Panc1 (cell line): ENCODE measurements at regions not wholly inside any gene's neighbourhood (a gene's known extent, or its start where the extent isn't known, plus 50 kb on each side); places are given as distances from the start of the nearest gene placed in this dataset.

Experiments
- ATAC-seq: fragments of 200-7000 bp; cut with Tn5 transposase; 2 replicates; pipeline ENCODE4 v1.9.1; 2020; ENCODE audit warnings: mild to moderate bottlenecking, moderate library complexity
- BruUV-seq: library from RNA; stranded (reverse); fragments of 400-500 nt; replicated peaks from 2 replicates; lab custom pipeline; 2021; lab: Mats Ljungman, UMichigan
- CTCF ChIA-PET: fragments of 300-600 bp; sonication (Branson Sonifier 250); formaldehyde crosslinking; loops from one replicate; lab custom pipeline; 2022; ENCODE audit warnings: antibody characterized with exemption; lab: Charles Lee
- POLR2A ChIA-PET: fragments of 300-600 bp; sonication (Branson Sonifier 250); formaldehyde crosslinking; loops from one replicate; lab custom pipeline; 2022; ENCODE audit warnings: antibody characterized with exemption; lab: Charles Lee
- DNase-seq: peaks from one replicate; pipeline ENCODE4 v3.0.0-alpha.2; 2010; ENCODE audit warnings: low read depth, low spot score
- H3K27ac ChIP-seq: 2 replicates; pipeline ENCODE4 v1.5.1; 2011; ENCODE audit warnings: mild to moderate bottlenecking, low read length, inconsistent platforms
- H3K27me3 ChIP-seq: fragments of 200-500 bp; sonication (Bioruptor generic); 2 replicates; pipeline ENCODE4 v1.6.0; 2014; ENCODE audit warnings: low read length, inconsistent platforms; ENCODE audit not compliant: control insufficient read depth, insufficient read depth
- H3K36me3 ChIP-seq: fragments of 200-500 bp; sonication (Bioruptor generic); 2 replicates; pipeline ENCODE4 v1.5.1; 2014; ENCODE audit warnings: inconsistent platforms, mild to moderate bottlenecking, low read length, moderate library complexity; ENCODE audit not compliant: control insufficient read depth, insufficient read depth
- H3K4me1 ChIP-seq: 2 replicates; pipeline ENCODE4 v1.5.1; 2011; ENCODE audit warnings: inconsistent platforms, mild to moderate bottlenecking, low read length, moderate library complexity; ENCODE audit not compliant: control insufficient read depth, insufficient read depth
- H3K4me3 ChIP-seq, 2 experiments: 2 replicates each; pipeline ENCODE4 v1.5.1; 2011 to 2012; ENCODE audit warnings: low read depth in 2 of 2, low read length in 2 of 2, mild to moderate bottlenecking in 2 of 2, inconsistent platforms in 1 of 2, moderate library complexity in 1 of 2
- H3K9me3 ChIP-seq: fragments of 200-500 bp; sonication (Bioruptor generic); 2 replicates; pipeline ENCODE4 v1.5.1; 2014; ENCODE audit warnings: low read depth, mild to moderate bottlenecking, inconsistent platforms, low read length, moderate library complexity; ENCODE audit not compliant: control insufficient read depth, insufficient read depth
- CTCF ChIP-seq: fragments of 450-650 bp; IDR thresholded peaks from 2 replicates; pipeline ENCODE4 v1.5.1; 2017; ENCODE audit warnings: mild to moderate bottlenecking
- POLR2AphosphoS5 ChIP-seq: IDR thresholded peaks from 2 replicates; pipeline ENCODE4 v1.6.1; 2012; ENCODE audit warnings: mild to moderate bottlenecking, low read depth, low read length, moderate library complexity
- REST ChIP-seq, 2 experiments: IDR thresholded peaks; 2 replicates each; pipeline ENCODE4 v1.6.1; 2011 to 2012; ENCODE audit warnings: low read depth in 2 of 2, control low read depth in 1 of 2, low read length in 1 of 2, mild to moderate bottlenecking in 1 of 2, moderate library complexity in 1 of 2; ENCODE audit not compliant: insufficient read depth in 1 of 2
- SIN3A ChIP-seq: IDR thresholded peaks from 2 replicates; pipeline ENCODE4 v1.6.1; 2012; ENCODE audit warnings: low read depth, mild to moderate bottlenecking, low read length, moderate library complexity, borderline replicate concordance; ENCODE audit not compliant: insufficient read depth
- TCF7L2 ChIP-seq: IDR thresholded peaks from 2 replicates; pipeline ENCODE4 v1.6.1; 2011; ENCODE audit warnings: mild to moderate bottlenecking, low read depth, low read length, inconsistent platforms
- in situ Hi-C: cut with HindIII; loops from 2 replicates; pipeline ENCODE4 v1.10.0; 2016; ENCODE audit warnings: low sequenced_read_pairs, low pct_unique_long_range_greater_than_20kb
- intact Hi-C: fragments of 100-400 bp; cut with micrococcal nuclease; formaldehyde crosslinking; loops from one replicate; pipeline ENCODE4 v1.10.0; 2022; ENCODE audit not compliant: unreplicated experiment

GRCh38 chr2:220394433-220394832 lies 767.0 kb downstream of the SLC4A3 start:
- Histone ChIP-seq H3K4me1 (no peaks in the 10 kb centered on the region), H3K36me3 (no peaks in the 10 kb centered on the region), H3K9me3 (no peaks in the 10 kb centered on the region), H3K4me3 (no peak overlapping the region), H3K27ac (no peak overlapping the region), H3K27me3 (no peaks in the 10 kb centered on the region)
- CTCF ChIA-PET: no interaction called here
- in situ Hi-C loops: no loop called here
- DNase-seq (no peak), ATAC-seq (no peak)
- POLR2A ChIA-PET: no interaction called here
- BruUV-seq: no TSS peak
- intact Hi-C loops: no loop called here
- TF ChIP-seq REST (IDR thresholded peaks at IDR 0.05; ENCODE audit: insufficient read depth in 1 of 2, low read depth in 2 of 2, low read length in 1 of 2) (no peak), SIN3A (no peak), POLR2AphosphoS5 (no peak), CTCF (no peak), TCF7L2 (no peak)

GRCh38 chr2:220396287-220396686 lies 768.9 kb downstream of the SLC4A3 start:
- no peak overlapping the region for H3K27ac ChIP-seq
- ATAC-seq: no peak
- H3K27me3 ChIP-seq: no peaks in the 10 kb centered on the region
- ChIA-PET CTCF (no interaction called here), POLR2A (no interaction called here)
- BruUV-seq: no TSS peak
- no peaks in the 10 kb centered on the region for H3K9me3 ChIP-seq
- H3K4me1 ChIP-seq: no peaks in the 10 kb centered on the region
- no peak for TF ChIP-seq POLR2AphosphoS5
- no peak for TF ChIP-seq TCF7L2
- no peak for TF ChIP-seq REST (IDR thresholded peaks at IDR 0.05; ENCODE audit: insufficient read depth in 1 of 2, low read depth in 2 of 2, low read length in 1 of 2)
- TF ChIP-seq SIN3A: no peak
- no peak for TF ChIP-seq CTCF
- H3K36me3 ChIP-seq: no peaks in the 10 kb centered on the region
- in situ Hi-C loops: no loop called here
- intact Hi-C loops: no loop called here
- no peak for DNase-seq
- H3K4me3 ChIP-seq: no peak overlapping the region
